Testis (tissue), 2 donors: ENCODE measurements at regions not wholly inside any gene's neighbourhood (a gene's known extent, or its start where the extent isn't known, plus 50 kb on each side); places are given as distances from the start of the nearest gene placed in this dataset.

Experiments
- CTCF ChIP-seq, 3 experiments: fragments of 450-650 bp in 2 of 3; fragments of 200-600 bp in 1 of 3; sonication (generic) in 1 of 3; IDR thresholded peaks; one replicate each; pipeline ENCODE4 v1.5.1; 2016 to 2019; ENCODE audit warnings: antibody characterized with exemption in 3 of 3, mild to moderate bottlenecking in 2 of 3, moderate library complexity in 1 of 3
- POLR2A ChIP-seq: fragments of 450-650 bp; IDR thresholded peaks from one replicate; pipeline ENCODE4 v1.6.1; 2017; ENCODE audit warnings: antibody characterized with exemption, mild to moderate bottlenecking, moderate library complexity

- TF ChIP-seq POLR2A: no peak
- no peak for TF ChIP-seq CTCF (IDR thresholded peaks at IDR 0.05)
Measured at GRCh38 chr6:11921017-11921438, 91.1 kb upstream of the HIVEP1 start.
